HG03064 (cell line): ENCODE measurements at regions not wholly inside any gene's neighbourhood (a gene's known extent, or its start where the extent isn't known, plus 50 kb on each side); places are given as distances from the start of the nearest gene placed in this dataset.
A peak's percentile ranks its signal among the peaks of the same experiment; 100 is the strongest.

Experiments used
- ATAC-seq: cut with Tn5 transposase; IDR thresholded peaks from one replicate; pipeline ENCODE4 v1.9.1; 2021; ENCODE audit warnings: low read depth; ENCODE audit not compliant: unreplicated experiment

DNA sequence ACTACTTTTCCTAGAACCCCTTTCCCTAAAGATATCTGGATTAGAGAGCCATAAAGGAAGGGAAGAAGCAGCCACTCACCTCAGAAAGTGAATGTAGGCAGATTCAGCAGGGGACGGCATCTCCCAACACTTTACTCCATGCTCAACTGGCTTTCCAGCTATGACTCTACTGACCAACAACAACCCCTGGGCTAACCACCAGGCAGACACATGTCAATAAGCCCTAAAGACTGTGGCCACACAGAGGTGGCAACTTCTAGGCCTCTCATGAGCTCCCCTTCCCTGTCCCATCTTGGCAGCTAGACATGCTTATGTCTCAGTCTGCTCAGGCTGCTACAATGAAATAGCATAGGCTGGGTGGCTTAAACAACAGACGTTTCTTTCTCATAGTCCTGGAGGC is 214.0 kb upstream of the ZP4 start:
- no peak for ATAC-seq

DNA sequence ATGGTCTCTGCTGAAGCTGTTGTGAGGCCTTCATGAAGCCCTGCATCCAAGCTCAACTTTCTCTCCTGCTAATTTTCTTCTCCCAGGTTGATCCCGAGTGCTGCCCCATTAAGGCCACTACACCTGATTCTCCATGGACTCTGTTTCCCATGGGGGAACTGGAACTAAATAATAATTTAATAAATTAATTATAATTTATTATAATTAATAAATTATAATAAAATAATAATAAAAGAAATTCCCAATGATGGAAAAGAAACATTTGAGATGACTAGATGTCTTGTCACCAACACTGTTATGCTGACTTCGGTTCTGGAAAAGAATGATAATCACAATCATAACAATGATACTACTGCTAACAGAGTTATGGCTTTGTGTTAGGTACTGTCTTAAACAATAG is 211.2 kb upstream of the ZP4 start:
- ATAC-seq = no peak

- ATAC-seq = no peak
Observed at GRCh38 chr1:238099871-238100270, 209.1 kb upstream of the ZP4 start.

DNA sequence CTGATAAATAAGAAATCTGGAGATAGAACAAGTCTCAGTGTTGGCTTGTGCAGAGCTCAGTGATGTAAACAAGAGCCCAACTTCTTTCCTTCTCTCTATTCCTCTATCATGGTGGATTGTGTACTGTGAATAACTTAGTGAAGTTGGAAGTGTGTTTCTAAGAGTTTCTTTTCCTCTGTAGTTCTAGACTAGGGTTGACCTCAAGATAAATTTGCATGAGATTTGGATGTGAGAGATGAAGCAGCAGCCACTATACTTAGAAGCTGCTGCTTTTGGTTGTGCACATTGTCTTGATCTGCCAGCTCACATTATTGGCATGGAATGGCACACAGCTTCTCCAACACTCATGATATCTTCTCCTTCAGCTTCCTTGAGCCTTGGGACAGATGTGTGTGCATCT is 198.9 kb upstream of the ZP4 start:
- ATAC-seq = no peak

- ATAC-seq = no peak
Observed at GRCh38 chr1:238088560-238089290, 198.0 kb upstream of the ZP4 start.

- no peak for ATAC-seq
Observed at GRCh38 chr1:238073991-238074390, 183.3 kb upstream of the ZP4 start.

GRCh38 chr1:238071061-238071460 is 180.3 kb upstream of the ZP4 start:
- ATAC-seq = no peak

DNA sequence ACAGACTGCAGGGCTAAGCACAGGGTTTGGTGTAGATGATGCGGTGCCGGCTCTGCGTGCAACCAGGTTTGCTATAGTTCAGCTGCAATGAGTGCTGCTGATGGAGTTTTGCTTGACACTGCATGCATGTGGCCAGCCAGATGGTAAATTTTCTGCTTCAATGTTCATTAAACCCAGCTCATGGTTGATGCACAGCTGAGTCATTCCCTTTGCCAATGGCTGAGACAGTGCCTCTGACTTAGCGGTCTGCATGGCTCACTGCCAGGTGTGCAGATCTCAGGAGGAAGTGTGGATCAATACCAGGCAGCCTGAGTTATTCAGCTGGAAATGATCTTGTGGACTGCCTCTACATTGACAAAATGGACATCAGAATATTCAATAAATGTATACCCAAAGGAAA is 172.7 kb upstream of the ZP4 start:
- ATAC-seq = no peak

- no peak for ATAC-seq
Observed at GRCh38 chr1:238061967-238062613, 171.4 kb upstream of the ZP4 start.

DNA sequence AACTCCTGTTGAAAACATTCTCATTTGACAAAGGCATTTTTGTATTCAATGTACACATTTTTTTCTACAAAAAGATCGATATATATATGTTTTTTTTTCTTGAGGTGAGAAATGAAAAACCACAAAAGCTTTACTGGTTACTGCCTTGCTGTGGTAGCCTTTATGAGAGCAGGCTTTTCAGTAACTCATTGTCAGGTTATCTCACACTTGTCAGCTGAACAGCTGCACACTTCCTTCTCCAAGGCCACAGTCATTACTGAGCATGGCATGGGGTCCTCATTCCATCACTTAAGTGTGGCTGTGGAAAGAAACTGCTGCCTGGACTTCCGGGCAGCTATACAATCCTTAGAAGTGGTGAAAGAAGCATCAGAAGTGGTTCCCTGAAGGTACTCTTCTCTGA is 169.3 kb upstream of the ZP4 start:
- ATAC-seq = peak; percentile 59

GRCh38 chr1:238052496-238053266 is 162.0 kb upstream of the ZP4 start:
- ATAC-seq = no peak

DNA sequence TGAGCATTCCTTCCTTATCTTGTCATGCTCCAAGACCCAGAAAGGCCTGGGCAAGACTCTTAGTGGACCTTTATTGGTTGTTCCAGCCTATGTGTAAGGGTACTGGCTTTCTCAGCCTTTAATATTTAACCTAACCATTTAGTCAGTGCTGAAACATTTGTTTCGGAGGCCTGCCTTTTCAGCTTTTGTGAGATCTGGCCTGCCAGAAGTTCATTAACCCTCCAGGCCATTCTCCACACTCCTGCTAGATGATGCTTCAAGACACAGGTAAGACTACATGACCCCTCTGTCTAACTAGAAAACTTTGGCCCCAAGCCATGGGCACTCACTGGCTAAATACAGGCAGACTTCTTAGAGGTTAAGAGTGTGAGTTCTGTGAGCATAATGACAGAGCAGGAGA is 138.4 kb upstream of the ZP4 start:
- no peak for ATAC-seq

DNA sequence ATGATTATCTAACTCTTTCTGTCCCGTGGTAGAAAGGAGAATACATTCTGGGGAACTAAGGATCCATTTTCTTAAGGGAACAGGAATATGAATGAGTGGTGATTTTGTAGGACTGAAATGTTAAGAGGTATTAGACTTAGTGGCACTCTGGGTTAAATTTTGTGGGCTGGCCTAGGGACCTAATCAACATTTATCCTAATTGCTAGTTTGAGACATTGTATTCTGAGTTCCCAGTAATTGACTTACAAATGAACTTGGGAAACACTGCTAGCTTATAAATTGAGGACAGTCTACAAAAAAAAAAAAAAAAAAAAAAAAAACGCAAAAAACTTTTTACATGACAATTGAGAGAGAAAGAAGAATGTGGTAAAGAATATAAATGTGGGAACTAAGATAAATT is 136.6 kb upstream of the ZP4 start:
- no peak for ATAC-seq

GRCh38 chr1:238023137-238023536 is 132.4 kb upstream of the ZP4 start:
- no peak for ATAC-seq

DNA sequence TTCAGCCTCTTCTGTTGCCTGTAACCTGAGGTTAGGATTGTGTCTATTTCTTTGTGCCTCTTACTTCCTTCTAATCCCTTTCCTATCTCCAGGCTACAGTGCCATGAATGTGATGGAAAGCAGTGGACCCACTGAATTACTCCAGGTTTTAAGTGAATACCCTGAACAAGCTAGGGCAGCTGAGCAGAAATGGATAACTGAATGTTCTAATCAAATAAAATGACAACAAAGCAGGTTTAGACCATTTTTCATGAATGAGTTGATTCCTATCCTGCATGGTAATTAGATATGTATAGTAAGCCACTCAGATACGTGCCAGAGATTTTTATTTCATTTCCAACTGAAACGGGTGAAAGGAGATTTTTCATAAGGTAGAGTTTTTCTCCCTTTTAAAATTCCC is 127.5 kb upstream of the ZP4 start:
- ATAC-seq = no peak

DNA sequence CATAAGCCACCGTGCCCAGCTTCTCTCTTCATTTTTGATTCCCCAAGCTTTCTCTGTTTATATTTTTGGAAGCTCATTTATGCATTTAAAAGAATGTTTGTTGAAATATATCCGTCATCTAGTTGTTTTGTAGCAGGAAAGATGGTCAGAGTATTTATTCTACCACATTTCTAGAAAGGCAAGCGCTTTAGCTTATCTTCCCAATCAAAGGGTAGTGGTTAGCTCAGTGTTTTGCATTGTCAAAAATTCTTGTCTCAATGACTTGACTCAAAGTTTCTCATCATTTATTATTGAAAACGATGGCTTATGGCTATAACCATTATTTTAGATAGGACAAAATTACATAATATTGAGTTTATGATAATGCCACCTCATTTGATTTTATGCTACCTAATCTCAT is 116.1 kb upstream of the ZP4 start:
- ATAC-seq = no peak

DNA sequence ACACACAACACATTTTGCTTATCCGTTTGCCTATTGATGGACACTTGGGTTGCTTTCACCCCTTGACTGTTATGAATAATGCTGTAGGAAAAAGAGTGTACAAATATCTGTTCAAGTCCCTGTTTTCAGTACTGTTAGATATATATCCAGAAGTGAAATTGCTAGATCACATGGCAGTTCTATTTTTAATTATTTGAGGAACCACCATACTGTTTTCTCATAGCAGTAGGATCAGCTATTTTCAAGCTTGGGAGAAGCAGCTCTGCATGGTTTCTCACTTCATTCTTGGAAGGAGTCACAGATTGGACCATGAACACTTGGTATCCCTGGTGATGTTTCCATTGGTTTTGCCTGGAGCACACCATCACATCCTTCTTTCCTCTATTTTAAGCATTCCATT is 114.4 kb upstream of the ZP4 start:
- no peak for ATAC-seq

DNA sequence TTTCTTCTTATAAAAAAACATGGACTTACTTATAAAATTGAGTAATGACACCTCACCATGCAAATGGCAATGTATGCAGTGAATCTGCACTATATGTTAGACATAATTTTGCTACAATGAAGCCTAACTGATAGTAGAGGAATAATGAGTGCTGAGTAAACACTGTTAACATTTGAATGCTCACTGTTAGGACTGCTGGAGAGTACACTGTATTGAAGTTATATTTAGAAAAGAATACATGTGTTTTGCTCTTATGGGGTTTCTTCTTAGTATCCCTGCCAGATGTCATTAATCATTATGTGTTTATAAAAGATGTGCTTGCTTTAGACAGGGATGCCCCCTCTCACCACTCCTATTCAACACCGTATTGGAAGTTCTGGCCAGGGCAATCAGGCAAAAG is 111.1 kb upstream of the ZP4 start:
- no peak for ATAC-seq

- ATAC-seq = no peak
Observed at GRCh38 chr1:237999426-238000052, 108.8 kb upstream of the ZP4 start.

DNA sequence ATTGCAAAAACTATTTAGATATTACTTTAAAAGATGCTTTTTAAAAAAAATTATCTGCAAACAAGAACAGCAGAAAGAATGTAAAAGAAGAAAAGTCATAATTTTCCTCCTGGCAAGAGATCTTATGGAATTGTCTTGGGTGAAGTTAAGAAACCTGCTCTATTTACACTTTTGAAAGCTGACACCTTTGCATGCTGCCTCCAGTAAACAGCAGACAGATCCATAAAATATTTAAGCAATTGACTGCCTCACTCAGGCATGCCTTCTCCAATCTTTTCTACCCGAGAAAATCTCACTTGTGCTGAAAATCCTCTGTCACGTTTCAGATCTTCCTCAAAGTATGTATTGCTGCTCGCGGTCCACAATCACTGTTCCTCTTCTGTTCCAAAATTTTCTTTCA is 107.9 kb upstream of the ZP4 start:
- ATAC-seq = no peak

DNA sequence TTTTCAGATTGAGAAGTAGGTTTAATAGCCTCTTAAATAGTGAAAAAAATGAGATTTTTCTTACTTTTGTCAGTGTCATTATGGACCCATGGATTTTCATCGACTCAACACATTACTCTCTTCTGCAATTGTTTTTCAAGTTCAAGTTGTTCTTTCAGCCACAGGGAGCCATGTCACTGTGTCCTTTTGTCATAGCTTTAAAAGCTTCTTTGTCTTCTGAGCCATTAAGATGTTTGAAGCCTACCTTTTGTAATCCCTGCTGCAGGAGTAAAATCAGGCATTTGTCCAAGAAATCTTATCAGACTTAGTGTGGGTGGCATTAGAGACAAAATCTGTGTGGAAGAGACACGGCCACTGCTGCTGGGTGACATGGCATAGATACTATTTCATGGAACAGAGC is 92.8 kb upstream of the ZP4 start:
- no peak for ATAC-seq
